HFF-Myc (cell line): ENCODE measurements at regions not wholly inside any gene's neighbourhood (a gene's known extent, or its start where the extent isn't known, plus 50 kb on each side); places are given as distances from the start of the nearest gene placed in this dataset.

Experiments
- DNase-seq: peaks from one replicate; pipeline ENCODE4 v3.0.0-alpha.2; 2011; ENCODE audit warnings: low read depth; ENCODE audit errors: extremely low read depth
- H3K4me3 ChIP-seq: replicated peaks from 2 replicates; pipeline ENCODE4 v1.5.1; 2011; ENCODE audit warnings: low read depth, mild to moderate bottlenecking, control low read depth, low read length
- CTCF ChIP-seq: IDR thresholded peaks from 2 replicates; pipeline ENCODE4 v1.5.1; 2012; ENCODE audit warnings: mild to moderate bottlenecking, low read depth, low read length, control low read depth; ENCODE audit errors: missing control alignments

- no peak for DNase-seq
- TF ChIP-seq CTCF: no peak
- H3K4me3 ChIP-seq: no peak overlapping the region
Measured at GRCh38 chr7:68748934-68749900, 849.1 kb upstream of the AUTS2 start.

- no peak overlapping the region for H3K4me3 ChIP-seq
- TF ChIP-seq CTCF: no peak
- no peak for DNase-seq
Measured at GRCh38 chr7:68752485-68753178, 845.6 kb upstream of the AUTS2 start.

- no peak for TF ChIP-seq CTCF
- no peak for DNase-seq
- no peak overlapping the region for H3K4me3 ChIP-seq
Measured at GRCh38 chr7:68754414-68754813, 843.9 kb upstream of the AUTS2 start.

GRCh38 chr7:68756986-68757495, 841.2 kb upstream of the AUTS2 start:
- DNase-seq: no peak
- no peak for TF ChIP-seq CTCF
- no peak overlapping the region for H3K4me3 ChIP-seq

- no peak for DNase-seq
- TF ChIP-seq CTCF: no peak
- H3K4me3 ChIP-seq: no peak overlapping the region
Measured at GRCh38 chr7:68760556-68760955, 837.7 kb upstream of the AUTS2 start.

GRCh38 chr7:68767462-68767861, 830.8 kb upstream of the AUTS2 start:
- no peak for DNase-seq
- TF ChIP-seq CTCF: no peak

More at GRCh38 chr7:68767462-68767861, 830.8 kb upstream of the AUTS2 start:
- no peak overlapping the region for H3K4me3 ChIP-seq
